ENCODE measurements at regions not wholly inside any gene's neighbourhood (a gene's known extent, or its start where the extent isn't known, plus 50 kb on each side); places are given as distances from the start of the nearest gene placed in this dataset.
"Not testable (repeated sequence)": the region's sequence is repeated elsewhere in the genome, so short reads cannot be mapped to it uniquely, and the experiment has no call there.

DNA sequence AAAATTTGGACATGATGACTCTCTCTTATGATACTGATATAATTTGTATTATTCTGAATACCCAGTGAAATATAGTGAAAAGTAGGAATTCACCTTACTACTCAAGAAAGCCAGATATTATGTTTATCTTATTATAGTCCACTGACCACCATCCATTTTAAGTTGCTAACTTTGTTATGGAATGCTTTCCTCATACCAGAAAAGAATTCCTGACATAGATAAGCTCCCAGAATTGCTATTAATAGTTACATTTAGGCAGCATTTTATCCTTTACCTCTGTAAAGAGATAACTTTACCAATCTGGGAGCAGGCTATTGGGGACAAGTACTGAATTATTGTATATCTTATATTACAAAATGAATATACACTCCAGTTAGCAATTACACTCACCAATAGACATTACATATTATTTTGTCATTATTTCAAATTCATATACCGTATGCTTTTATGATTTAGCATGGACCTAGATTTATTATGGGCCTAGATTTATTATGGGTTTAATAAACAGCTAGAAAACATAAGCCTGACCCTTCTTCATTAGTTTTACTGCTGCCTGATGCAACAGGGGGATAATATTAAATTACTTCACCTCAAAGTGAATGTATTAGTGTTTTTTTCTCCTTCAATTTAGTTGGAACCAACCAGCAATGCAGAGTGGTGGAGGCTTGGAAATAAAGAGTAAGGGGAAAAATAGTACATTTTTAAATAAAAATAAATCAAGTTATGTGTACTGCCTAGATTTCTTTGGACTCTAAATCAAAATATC lies 1886.1 kb downstream of the PCDH9 start:
- FAIRE-seq: no peak

DNA sequence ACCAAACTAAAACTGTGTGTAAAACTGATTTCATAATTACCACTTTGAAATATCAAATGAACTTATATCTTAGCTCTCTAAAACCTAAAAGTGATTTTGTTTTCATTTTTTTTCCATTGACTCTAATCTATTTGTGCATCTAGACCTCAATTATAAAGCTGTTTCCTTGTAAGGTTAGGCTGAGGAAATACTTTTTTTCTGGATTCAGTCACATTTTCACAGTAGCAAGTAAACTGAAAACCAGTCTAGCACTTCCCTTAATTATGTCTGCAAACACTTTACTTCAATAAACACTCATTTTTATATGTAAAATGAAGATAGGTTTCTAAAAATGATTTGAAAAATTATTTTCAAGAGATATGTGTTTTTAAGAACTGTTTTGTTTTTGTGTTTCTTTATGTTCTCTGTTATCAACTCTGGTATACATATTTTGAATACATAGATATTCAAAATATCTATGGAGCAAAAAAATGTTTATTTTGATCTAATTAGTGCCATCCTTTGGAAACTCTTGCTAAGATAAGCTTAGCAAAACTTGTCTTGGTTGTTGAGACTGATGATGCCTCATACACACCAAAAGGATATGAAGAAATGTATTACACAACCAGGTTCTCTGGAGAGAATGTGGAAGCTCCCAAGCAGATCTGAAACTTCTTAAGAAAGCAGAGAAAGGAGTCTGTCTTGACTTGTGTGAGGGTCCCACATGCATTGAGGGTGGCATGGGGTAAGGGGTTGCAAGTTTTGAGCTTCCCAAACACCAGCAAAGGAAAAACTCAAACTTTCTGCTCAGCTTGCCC lies 1887.4 kb downstream of the PCDH9 start:
- no peak for FAIRE-seq

DNA sequence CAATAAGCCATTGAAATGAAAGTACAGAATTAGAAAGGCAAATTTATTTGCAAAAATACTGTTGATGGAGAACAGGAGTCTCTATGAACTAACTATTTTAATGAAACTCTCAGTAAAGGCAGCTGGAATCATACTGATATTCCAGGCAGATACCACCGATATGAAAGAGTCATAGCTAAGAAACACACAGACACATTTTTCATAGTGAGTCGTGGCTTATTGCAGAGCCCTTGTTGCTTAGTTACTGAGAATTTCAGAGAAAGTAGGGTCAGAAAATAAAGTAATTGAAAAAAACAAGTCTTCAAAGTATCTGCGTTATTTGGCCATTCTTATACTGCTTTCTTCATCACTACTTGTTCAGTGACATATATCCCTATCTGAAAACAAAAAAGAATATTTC lies 1890.9 kb downstream of the PCDH9 start:
- FAIRE-seq: no peak

DNA sequence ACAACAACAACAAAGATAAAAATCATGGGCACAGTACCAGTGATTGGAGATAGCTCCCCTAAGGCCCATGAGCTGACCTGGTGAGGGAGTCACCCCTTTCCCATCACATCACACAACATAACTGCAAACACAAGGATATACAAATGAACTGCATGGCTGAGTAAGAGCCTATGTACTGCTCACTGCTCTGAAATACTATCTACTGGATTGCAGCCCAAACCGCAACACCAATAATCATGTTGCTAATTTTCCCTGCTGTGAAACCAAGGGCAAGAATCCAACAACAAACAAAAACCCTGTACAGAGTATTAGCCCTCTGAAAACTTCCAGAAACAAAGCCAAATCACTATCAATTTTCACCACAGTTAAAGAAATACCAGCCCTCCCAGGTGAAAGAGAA lies 1893.2 kb downstream of the PCDH9 start:
- FAIRE-seq: no peak

DNA sequence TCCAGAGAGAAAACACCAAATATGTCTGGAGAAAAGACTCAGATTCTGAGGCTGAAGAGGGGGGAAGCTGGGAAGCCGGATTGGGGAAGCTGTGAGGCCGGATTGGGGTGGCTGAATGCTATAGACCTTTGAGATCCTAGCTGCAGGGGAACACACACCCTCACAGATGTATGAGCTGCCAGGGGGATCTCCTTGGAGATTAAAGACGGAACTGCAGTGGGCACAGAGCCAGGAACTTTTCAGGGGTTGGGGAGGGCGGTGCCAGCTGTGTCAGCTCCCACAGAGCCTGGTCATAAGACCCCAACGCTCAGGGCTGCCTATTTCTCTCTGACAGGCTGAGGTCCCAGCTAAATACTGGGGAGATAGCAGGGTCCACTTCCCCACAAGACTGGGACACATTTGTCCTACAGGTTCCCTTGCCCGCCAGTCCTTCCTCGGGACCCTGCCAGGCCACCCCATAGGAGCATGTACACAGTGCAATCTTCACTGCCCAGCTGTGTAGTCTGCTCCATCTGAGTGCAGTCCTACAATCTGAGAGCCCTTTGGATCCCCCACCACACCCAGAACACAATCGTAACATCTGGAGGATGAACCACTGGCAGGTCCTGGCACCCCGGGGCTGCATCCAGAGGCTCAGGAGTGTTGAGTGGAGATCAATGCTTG lies 1893.9 kb downstream of the PCDH9 start:
- FAIRE-seq: no peak

DNA sequence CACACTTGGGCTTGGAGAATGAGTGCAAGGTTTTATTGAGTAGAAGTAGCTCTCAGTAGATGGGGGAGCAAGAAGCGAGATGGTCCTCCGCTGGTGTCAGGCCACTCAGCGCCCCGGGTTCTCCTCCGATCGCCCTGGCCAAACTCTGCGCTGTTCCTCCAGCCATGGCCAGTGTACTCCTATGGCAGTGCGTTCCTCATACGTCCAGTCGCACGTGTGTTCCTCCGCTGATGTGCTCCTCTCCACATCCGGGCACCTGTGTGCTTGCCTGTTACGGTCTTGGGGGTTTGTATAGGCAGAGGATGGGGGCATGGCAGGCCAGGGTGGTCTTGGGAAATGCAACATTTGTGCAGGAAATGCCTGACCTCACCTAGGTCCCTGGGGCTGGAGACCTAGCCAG lies 1899.4 kb downstream of the PCDH9 start:
- no peak for FAIRE-seq

DNA sequence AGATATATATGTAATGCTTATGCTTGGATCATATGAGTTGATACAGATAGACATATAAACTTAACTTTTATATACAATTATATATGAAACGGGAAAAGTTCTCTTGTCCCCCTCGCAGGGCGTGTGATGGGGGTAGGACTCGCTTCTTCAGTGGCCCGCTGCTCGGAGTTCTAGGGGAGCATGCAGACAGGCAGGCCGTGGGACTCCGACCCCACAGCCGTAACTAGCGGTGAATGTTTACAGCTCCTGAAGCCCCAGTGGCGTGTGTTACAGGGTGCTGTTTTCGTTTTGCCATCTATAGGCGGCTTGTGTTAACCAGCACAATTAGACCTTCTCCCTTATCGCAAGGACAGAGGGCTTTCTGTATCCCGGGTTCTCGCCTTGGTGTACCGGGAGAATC lies 1899.8 kb downstream of the PCDH9 start:
- no peak for FAIRE-seq

DNA sequence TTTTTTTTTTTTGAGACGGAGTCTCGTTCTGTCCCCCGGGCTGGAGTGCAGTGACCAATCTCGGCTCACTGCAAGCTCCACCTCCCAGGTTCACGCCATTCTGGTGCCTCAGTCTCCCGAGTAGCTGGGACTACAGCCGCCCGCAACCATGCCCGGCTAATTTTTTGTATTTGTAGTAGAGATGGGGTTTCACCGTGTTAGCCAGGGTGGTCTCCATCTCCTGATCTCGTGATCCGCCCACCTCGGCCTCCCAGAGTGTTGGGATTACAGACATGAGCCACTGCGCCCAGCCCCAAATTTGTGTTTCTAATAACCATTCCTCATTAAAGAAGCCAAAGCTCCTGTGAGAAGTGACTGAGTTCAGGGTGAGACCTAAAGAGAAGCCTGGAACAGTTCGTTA lies 1906.9 kb downstream of the PCDH9 start:
- FAIRE-seq: not testable (repeated sequence)

DNA sequence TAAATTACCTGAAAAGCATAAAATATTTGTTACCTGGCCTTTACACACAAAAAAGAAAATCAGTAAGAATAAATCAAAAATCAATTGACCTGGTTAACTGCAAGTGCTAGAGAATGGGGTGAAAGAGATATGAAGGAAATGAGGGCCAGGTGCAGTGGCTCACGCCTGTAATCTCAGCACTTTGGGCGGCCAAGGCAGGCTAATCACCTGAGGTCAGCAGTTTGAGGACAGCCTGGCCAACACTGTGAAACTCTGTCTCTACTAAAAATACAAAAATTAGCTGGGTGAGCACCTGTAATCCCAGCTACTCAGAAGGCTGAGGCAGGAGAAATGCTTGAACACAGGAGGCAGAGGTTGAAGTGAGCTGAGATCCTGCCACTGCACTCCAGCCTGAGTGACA lies 1908.7 kb downstream of the PCDH9 start:
- not testable (repeated sequence) for FAIRE-seq

DNA sequence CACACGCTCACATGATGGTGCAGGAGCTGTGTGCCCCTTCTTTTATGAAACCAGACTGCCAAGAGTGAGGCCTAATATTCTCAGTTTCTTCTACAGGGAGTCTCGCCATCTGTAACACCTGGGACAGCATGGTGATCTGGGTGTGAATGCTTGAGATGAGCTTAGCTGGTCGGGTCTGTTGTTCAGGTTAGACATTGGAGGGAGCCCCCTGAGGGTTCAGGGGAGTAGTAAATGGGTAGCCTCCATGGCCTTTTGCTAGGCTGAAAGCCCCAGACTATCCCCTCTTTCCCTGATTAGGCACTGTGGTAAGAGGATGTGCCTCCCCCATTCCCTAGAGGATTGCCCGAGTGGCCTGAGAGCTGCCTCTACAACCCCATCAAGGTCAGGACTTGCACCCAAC lies 1916.1 kb downstream of the PCDH9 start:
- FAIRE-seq: no peak

DNA sequence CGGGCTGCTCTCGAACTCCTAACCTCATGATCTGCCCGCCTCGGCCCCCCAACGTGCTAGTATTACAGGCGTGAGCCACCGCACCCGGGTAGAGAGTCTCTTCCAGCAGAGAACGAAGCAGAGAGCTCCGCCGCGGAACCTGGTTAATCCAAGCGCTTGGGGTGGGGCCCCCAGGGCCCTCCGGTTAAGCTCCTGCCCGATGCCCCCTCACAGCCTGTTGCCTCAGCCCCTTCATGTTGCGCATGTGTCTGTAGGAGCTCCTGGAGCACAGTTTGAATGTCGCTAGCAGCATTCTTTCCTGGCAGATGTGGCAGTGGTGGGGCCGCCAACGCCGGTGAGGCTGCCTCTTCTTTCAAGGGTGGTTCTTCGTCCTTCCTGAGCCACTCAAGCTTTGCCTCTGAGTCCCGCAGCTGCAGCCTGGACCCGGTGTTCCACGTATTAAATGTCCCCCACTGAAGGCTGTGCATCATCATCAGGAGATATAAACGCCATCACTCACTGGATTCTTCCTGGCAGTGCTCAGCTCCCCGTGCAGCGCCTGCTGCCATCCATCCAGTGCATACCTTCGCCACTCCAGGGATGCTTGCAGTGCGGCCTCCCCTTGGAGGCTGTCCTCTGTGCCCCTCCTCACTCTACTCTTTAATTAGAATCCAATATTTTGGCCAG lies 1919.3 kb downstream of the PCDH9 start:
- no peak for FAIRE-seq

DNA sequence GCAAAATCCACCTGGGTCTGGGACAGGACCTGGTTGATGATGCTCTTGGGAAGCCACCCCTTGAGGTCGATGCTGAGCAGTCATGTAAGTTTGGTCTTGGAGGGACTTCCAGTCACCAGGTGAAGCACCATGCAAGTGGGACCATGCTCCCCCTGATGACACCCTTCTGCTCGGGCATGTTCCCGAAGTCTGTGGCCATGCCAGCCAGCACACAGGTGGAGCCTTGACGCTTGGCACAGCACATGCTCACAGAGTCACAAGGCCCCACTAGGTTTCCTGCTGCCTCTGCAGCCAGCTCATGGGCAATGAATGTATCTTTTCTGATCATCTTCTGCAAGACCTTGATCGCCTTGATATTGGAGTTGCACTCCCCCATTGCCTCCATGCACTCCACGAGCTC lies 1920.2 kb downstream of the PCDH9 start:
- FAIRE-seq: no peak

DNA sequence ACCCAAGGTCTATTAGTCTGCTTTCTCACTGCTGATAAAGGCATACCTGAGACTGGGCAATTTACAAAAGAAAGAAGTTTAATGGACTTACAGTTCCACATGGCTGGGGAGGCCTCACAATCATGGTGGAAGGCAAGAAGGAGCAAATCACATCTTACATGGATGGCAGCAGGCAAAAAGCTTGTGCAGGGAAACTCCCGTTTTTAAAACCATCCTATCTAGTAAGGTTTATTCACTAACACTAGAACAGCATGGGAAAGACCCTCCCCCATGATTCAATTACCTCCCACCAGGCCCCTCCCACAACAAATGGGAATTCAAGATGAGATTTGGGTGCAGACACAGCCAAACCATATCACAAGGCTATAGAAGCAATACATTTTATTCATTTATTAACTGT lies 1921.4 kb downstream of the PCDH9 start:
- FAIRE-seq: not testable (repeated sequence)

DNA sequence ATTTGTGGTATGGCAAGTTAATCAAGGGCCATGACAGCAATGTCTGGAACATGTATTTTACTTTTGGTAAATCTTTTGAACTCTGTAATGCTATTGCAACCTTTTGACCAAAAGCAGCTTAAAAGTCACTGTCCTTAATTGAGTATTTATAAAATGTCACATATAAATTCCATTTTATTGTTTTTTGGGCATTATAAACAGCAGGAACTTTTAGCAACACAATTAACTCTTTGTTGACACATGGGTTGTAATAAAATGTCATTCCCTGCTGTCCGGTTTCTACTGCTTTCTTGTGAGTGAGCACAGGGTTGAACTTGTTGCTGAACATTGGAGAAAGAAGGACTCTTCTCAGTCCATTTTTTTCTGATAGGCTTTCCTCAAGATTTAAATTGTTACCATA lies 1923.1 kb downstream of the PCDH9 start:
- no peak for FAIRE-seq

DNA sequence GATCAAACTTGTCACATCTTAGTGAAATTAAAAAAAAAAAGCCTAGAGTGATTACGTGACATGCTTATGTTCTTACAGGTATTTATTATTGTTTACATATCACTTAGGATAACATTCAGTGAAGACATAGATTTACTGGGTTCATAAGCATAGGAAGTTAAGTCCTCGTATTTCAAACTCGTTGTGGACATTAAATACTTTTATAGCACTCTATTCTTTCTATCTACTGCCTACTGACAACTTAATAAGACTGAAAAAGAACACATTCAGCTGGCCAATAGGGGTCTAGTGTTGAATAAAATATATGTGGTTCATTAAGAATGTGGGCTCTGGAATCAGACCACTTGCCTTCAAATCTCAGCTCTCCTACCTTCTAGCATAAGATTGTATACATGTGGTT lies 1927.4 kb downstream of the PCDH9 start:
- FAIRE-seq: no peak

DNA sequence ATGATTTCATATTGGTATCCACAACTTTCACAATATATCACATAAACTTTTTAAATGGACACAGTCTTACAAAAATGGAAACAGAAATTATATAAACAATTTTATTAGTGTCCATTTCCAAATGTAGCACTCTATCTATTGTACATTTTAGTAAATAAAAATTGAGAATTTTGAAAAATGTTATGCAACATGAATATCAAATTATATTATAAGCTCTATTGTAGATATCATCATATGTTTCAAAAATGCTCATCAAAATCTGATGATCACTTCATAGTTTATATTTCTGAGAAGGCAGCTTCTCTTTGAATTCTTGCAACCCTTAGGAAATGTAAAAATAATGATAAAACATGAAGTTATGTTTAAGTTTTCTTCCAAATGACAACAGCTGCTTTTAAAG lies 1928.6 kb downstream of the PCDH9 start:
- FAIRE-seq: no peak

DNA sequence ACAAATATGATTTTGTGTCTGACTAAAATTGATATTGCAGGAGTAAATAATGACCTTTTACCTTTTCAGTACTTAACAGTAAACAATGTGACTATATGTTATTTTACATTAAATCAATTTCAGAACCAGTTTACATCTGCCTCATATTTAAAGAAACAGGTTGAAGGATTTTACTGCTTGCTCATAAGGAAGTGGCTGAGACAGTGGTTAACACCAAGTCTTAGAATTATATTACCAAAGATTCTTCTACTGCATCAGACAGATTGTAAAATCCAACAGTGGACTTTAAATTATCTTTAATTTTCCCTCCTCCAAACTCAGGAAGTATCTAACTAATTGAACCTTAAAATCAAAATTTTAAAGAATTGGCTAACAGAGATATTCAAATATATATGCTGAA lies 1929.9 kb downstream of the PCDH9 start:
- FAIRE-seq: no peak

DNA sequence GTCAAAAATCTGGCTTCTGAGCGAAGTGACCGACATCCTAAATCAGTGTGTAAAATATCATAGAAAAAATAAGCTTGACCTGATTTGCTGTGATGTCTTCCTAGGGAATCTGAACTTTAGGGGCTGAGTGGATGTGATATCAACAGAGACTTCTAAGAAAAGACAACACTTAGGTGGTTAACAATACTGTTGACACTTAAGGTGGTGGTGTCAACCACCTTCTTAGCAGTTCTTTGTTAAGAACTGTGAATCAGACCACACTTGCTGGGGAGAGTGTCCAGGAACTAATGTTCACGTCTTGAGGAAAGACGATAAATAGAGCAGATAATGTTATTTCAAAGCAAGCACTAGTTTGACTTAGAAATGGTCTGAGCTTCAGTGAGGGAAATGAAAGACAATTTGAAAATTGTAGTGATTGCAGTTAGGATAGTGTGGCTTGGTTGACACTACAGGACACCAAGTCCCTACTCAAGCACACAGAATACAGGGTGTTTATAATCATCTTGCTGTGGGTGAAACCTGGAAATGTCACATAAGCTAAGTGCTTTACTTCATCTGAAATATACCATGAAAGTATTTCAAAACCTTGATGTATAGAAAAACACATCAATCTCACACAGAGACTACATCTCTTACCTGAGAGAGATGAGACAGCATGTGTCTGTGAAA lies 1936.5 kb downstream of the PCDH9 start:
- FAIRE-seq: no peak

DNA sequence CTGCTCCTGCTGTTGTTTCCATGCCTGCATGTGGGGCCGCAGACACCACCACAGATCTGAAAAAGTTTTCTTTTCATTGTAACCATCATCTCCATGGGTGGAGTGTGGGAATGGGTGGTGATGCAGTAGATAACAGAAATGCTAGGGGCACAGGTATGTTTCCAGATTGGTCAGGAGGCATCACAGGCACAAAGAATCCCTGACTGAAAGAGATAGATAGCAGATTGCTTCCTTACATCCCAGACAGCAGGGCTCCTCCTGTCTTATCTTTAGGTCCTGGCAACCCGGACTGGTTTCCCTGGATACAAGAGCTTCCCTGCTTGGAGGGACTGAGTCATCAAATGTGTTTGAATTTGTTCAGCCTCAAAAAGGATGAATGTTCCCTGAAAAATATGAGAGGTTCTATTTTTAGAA lies 1937.6 kb downstream of the PCDH9 start:
- no peak for FAIRE-seq

DNA sequence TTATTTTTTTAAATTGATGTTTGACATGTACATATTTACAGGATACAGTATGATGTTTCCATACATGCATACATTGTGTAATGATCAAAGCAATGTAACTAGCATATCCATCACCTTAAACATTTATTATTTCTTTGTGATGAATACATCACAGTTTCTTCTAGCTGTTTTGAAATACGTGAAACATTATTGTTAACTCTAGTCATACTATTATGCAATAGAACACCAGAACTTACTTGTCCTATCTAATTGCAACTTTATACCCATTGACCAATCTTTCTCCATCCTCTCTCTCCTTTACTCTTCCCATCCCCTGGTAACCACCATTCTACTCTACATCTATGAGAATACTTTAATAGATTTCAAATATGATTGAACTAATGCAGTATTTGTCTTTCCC lies 1942.7 kb downstream of the PCDH9 start:
- no peak for FAIRE-seq

DNA sequence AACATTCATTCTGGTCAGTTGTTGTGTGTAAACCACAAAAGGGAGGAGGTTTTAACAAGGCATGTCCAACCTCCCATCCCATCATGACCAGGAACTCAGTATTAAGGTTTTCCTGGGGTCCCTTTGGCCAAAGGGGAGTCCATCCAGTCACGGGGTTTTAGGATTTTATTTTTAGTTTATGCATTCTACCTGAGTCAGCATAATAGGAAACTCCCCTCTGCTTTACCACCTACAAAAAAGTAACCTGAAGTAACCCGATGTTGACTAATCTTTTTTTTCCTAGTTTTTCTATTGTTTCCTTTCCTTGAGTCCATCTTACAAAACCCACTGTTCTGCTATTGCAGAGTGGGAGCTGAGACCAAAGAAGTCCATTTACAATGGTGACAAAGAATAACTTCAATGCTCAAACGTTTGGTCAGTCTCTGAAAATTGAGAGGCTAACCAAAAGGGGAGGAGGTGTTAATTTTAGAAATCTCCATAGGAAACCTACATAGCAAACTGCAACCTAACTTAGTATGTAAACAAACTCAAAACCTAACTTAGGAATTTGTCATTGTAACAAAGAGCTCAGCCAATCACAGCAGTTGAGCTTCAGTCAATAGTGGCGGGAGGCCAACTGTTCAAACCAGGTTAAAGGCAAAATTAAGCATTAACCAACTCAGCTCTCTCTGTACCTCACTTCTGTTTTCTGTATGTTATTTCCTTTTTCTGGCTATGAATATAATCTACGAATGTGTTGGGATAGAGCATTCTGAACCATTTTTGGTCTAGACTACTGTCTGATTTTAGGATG lies 1954.1 kb downstream of the PCDH9 start:
- FAIRE-seq: no peak

DNA sequence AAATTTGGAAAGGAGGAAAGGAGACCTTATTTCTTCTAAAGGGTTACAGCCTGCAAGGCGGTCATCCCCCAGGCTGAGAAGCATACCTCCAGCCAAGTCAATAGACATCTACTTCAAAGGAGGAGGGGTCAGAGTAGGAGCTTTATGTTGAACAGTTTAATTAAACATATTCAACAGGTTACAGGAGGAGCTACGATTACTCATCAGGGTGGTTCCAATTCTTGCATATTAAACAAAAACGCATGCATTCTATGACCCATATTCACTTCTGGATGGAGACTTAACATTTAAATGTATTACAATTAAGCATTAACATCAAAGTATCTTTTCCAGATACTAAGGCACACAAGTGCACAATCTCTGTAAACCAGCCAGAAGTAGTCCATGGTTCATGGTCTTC lies 1955.0 kb downstream of the PCDH9 start:
- FAIRE-seq: no peak

Data from colon (tissue), 2 donors.